Nucleus accumbens (tissue), 56 donors: ENCODE measurements at regions not wholly inside any gene's neighbourhood (a gene's known extent, or its start where the extent isn't known, plus 50 kb on each side); places are given as distances from the start of the nearest gene placed in this dataset.
A peak's percentile ranks its signal among the peaks of the same experiment; 100 is the strongest.

Experiments used
- DNase-seq, 56 donors: peaks; one replicate each; lab custom pipeline; 2025; lab: John Stamatoyannopoulos, UW

DNA sequence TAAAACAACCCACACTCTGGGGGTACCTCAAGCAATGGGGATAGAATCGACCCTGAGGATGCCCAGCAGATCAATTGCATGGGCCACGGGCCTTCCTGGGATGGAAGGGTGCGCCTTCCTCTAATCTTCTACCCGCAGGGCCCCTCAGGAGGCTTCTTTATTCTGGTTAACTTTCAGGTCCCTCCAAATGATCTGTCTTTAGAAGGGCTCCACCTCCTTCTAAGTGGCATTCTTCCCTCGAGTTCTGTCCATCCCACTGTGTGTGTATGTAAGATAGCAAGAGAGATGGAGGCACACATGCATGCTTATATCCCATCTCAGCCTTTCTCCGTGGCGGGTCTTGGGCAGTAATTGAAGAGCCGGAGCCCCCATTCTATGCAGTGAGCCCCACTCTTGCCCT lies 125.7 kb downstream of the MRM1 start:
- no peak for DNase-seq

DNA sequence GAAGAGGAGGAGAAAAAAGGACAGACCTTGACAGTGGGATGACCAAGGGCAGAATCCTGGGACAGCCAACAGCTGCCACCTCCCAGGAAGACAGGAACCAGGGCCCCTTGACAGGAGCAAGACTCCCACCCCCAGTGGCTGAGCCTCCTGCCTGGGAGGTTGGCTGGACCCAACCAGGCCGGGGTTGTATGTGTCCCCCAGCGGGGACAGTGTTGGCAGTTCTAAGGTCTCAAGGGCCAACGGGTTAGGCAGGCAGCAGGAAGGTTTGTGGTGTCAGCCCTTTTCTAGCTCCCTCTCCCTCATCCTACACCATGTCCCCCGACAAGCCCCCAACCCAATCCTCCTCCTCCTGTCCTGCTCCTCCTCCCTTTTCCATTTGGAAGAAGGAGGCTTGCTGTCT lies 126.2 kb downstream of the MRM1 start:
- DNase-seq = no peak

DNA sequence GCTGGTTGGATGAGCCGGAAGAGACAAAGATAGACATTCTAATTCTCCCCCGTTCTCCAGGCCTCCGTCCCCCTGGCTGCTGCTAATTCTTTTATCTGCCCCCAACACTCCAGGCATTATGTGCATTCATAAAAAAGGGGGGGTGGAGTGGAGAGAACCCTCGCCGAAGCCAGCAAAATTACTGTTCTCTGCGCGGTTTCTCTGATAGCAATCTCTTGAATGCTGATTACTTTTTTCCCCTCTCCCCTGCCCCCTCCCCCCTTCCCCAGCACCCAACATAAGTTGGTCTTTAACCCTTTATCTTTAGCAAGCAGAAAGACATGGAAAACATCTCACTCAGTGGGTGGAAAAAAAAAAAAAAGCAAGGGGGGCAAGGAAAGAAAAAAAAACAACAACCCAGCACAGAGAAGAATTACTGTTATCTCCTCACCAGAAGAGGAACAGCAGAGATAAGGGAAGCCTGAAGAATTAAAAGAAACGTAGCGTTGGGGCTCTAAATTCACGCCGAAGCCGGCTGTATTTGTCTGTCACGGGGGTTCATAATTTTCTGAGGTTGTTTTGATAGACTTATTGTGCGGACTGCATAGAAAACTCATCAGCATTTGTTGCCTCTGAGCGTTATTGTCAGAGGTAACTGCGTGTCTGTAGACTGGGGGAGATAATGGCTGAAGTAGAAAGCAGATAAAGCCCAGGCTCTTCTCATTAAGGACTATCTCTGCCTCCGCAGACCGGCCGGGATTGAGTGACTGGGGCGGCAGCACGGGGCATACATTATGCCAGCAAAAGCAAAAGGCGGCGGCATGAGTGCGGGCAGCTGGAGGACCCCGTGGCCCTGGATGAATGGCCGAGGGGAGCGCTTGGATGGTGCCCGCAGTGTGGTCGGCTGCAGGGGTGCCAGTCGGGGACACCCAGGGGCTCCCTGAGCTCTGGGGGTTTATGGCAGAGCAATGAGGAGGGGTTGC lies 126.9 kb downstream of the MRM1 start:
- no peak for DNase-seq

DNA sequence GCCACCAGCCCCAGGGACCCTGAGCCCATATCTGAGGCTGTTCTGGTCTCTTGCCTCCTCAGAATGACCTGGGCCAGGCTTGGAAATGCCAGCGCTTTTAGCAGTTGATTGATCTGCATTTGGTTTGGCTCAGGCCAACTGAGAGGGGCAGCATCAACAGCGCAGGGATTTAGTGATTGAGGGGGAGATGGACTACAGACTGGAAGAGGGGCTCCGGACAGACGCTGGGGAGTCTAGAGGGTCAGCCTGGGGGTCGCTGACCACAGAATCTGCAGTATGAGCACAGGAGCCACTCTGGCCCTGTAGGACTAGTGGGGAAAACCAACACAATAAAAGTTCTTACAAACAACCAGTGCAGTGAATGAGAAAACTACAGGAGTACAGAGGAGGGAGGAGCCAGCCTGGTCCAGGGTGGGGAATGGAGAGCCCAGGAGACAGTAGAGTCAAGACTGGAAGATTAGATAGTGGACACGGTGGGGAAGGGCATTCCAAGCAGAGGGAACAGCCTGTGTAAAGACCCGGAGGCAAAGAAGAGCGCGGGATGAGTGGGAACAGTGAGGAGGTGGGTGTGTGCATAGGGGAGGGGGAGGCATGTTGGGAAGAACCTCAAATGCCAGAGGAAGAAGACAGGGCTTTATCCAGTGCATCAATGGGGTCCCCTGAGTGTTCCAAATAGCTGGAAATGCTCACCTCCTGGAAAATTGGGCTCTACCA lies 128.9 kb downstream of the MRM1 start:
- DNase-seq = no peak

DNA sequence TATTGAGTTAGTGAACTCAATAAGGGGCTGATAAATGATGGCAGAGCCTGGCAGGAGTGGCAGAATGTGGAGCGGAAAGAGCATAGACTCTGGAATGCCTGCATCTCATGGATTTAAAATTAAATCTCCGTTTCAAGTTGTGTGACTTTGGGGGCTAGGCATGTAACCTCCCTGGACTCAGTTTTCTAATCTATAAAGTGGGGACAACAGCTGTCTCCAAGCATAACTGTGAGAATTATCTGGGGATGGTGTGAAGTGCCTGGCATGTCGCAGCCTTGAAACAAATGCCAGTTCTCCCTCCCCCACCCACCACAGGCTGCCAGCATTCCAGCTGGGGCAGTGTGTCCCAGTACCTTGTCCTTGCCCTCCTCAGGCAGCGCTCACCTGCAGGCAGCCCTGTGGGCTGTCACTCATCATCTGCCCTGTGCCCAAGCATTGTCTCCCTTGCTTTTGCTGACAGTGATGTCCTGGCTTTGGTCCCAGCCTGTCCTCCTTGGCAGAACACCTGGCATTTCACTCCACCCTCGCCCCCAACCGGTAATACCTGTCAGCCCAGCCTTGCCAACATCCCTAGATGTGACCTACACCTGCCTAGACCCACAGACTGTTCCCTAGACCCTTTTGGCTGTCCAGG lies 129.6 kb downstream of the MRM1 start:
- no peak for DNase-seq

DNA sequence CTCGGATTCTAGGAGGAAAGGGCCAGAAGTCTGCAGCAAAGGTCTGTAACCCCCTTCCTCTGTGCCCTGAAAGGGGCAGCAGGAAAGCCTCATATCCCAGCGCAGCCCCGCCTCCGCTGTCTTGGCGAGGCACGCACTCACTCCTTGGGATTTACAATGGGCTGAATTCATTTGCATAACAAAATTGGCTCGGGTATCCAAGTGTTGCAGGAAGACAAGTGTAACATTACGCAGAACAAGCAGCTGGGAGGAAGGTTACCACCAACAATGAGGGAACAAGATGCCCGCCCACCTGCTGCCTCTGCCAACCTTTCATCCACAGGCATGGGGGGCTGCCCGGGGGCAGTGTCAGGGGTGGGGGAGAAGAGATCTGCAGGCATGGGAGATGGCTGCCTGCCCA lies 130.4 kb downstream of the MRM1 start:
- no peak for DNase-seq

DNA sequence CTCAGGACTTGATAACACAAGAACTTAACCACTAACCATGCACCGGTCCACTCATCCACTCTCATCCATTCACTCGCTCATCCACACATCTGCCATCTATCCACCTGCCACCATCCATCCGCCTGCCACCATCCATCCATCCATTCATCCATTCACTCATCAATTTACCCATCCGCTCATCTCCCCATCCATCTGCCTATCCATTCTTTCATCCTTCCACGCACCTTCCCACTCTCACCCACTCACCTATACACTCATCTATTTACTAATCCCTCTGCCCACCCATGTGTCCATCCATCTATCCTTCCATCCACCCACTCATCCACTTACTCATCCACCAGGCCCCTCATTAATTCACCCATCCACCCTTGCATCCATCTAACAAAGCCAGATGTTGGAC lies 131.0 kb downstream of the MRM1 start:
- DNase-seq = no peak

DNA sequence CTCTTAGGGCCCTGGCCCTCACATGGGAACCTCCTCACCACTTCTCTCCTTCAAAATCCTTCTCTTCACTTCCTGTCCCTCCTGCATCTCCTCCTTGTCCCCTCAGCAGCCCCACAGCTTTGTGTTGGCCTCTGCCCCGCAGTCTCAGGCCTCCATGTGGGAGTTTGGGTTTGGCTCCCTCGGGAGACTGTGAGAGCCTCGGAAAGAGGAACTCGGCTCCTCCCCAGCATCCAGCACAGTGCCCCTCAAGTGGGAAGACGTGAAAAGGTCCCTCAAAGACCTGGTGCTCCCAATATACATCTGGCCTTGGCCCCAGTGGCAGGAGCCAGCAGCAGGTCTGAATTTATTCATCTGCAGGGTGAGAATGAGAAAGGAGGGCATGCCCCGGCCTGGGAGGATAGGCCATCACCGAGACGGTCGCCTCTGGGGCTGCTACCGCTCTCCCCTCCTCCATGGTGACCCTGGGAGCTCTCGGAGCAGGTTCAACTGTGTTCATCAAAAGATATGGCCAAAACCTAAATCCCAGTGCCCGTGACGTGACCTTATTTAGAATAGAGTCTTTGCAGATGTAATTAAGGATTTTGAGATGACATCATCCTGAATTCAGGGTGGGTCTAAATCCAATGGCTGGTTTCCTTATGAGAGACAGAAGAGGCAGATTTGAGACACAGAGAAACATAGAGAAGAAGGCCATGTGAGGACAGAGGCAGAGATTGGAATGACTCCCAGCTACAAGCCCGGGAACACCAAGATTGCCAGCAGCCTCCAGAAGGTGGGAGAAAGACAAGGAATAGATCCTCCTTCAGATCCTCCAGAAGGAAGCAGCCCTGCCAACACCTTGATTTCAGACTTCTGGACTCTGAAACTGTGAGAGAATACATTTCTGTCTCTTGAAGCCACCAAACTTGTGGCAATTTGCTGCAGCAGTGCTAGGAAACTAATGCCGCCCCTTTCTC lies 135.1 kb downstream of the MRM1 start:
- no peak for DNase-seq

DNA sequence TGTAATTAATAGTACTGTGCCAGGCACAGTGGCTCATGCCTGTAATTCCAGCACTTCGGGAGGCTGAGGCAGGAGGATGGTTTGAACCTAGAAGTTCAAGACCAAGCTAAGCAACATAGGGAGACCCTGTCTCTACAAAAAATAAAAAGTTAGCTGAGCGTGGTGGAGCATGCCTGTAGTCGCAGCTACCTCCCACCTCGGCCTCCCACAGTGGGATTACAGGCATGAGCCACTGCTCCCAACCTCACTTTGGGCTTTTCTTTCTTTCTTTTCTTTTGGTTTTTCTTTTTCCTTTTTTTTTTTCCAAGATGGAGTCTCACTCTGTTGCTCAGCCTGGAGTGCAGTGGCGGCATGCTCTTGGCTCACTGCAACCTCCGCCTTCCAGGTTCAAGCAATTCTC lies 137.8 kb downstream of the MRM1 start:
- no peak for DNase-seq

DNA sequence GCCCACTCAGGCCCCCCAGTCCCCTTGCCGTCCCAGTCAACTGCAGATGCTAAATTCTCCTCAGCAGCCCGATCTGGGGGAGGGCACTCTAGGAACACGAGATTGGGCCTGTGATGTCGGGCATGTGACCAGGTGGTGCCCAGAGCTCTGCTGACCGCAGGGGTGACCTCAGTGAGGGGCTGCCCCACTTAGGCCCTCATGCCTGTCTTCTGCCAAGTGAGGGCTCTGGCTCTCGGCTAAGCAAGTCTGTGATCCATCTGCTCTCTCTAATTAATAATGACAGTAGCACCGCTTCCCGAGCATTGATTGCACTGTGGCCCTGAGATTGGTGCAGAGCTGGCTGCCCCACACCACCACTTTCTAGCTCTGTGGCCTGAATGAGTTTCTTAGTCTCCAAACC lies 138.8 kb downstream of the MRM1 start:
- DNase-seq = no peak

DNA sequence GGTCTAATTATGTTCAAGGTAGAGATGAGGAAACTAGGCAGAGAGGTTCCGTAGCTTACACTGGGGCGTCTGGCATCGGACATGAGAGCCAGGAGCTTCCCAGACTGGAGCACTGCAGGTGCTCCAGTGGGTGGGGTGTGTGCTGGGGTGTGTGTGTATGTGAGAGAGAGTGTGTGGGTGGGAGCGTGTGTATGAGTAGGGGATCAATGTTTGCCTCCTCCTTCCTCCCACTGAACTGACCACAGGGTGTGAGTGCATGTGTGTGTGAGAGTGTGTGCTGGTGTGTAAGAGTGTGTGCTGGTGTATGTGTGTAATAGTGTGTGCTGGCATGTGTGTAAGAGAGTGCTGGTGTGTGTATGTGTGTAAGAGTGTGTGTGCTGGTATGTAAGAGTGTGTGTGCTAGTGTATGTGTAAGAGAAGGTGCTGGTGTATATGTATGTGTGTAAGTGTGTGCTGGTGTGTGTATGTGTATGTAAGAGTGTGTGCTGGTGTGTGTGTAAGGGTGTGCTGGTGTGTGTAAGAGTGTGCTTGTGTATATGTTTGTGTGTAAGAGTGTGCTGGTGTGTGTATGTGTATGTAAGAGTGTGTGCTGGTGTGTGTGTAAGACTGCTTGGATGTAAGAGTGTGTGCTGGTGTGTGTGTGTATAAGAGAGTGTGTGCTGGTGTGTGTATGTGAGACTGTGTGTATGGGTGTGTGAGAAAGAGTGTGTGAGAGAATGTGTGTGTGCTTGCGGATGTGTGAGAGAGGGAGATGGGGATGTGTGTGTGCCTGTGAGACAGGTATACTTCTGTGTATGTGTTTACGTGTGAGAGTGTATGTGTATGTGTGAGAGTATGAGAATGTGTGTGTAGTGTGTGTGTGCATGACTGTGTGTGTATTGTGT lies 139.9 kb downstream of the MRM1 start:
- DNase-seq = no peak

DNA sequence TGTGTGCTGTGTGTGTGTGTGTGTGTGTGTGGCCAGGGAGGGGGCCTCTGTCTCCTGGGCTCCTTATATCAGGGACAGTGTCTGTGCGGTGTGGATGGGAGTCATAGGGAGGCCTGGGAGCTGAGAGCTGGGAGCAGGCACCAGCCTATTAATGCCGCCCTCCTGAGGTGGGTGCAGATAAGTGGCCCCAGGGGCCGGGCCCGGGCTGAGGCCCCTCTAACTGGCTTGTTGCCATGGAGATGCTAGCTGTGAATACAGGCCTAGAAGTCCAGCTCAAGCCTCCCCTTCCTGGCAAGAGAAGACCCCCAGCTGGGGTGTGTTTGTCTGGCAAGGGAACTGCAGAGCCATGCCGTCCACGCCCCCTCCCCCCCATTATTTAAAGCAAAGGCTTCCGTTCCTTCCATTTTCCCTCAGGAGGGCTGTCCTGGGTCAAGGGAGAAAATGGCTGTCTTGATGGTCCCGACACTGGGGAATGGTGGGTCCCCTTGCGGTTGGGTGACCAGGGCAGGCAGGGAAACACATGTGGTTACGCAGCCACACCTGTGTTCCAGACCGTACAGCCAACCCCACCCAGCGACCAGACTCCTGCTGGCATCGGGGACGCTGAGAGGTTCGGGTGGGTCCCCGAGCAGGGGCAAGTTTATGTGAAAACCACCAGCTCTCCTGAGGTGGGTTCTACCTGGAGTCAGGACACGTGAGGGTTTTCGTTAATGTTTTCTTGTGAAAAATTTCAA lies 141.1 kb downstream of the MRM1 start:
- DNase-seq = no peak

DNA sequence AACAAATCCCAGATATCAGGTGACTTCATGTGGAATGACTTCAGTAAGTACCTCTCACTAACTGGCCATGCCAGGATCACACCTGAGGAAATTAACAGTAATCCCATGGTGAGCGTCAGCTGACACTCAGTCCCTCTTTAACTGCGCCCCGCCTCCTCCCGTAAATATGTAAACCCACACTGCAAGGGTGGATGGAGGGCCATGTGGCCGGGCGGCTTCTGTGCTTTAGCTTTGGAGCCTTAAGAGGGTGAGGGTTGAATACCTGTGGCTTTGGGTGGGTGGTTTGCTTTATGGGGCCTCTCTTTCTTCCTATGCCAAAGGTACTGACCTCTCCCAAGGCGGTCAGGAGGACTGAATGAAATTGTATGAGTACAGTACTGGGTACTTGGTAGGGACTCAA lies 141.7 kb downstream of the MRM1 start:
- DNase-seq = no peak

DNA sequence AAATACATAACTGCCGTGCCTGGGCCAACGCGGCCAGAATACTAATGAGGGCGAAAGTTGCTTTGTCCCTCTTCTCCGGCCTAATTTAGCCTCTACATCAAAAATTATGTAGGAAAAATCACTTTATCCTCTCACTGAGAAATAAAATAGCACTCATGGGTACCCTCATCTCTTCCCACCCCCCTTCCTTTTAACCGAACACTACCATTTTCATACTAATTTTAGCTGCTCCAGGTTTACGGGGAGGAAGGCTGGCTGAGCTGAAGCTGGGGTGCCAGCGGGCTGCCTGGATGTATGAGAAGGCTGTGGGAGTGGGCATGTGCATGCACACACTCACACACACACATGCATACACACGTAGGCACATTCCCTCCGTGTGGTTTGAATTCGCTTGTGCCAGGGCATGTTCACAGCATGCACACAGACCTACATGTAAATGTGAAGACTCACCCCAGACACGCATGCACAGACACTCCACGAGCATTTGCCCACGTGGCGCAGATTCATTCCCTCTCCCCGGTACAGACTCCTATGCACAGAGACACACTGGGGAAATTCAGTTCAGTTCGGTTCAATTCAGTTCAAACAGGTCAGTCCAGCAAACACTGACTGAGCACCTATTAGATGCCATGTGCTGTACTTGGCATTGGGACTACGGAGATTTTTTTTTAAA lies 145.1 kb downstream of the MRM1 start:
- DNase-seq = peak in 7 of 56 donors; percentile 4 to 18 (median 11)

DNA sequence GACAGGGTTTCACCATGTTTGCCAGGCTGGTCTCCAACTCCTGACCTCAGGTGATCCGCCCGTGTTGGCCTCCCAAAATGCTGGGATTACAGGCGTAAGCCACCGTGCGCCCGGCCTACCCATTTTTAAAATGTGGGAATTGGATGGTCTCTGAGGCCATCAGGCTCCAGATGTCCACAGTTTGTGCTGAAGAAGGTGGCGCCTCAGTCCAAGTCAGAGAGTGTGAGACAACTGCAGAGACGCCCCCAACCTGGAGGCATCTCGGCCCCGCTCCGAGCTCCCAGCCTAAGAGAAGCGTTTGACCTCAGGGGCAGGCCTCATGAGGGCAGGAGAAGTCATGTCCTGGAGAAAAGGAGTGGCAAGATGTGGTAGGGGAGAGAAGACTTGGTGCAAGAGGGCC lies 146.5 kb downstream of the MRM1 start:
- DNase-seq = no peak

DNA sequence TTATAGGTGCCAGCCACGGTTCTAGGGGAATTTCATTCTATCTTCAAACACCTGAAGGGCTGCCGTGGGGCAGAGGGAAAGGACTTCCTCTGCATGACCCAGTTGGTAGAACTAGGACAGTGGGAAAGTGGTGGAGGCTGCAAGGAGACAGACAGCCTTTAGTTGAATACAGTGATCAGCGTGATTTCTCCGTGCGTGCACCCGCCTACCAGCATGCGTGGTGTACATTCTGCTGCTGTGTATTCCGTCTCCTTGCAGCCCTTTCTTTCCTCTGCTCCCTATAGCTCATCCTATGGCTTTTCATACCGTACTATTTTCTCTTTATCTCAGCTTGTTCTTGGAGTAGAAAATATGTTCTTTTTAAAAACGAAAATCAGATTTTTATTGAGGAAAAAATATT lies 146.9 kb downstream of the MRM1 start:
- DNase-seq = no peak

DNA sequence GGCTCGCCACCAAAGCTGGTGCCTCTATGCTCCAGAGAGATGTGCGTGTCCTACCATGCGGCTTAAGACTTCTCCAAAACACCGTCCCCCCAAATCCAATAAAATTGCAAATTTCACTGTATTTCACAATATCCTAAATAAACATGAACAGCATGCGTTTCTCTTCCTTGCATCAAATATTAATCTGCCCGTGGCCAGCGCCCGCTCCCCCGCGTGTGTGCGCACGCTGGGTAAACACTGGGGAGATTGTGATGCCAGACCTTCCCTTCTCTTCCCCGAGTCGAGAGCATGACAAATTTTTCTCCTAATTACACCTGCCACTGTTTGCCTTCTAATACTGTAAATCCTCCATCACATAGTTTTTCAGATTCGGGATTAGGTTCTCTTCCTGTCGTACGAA lies 148.1 kb downstream of the MRM1 start:
- no peak for DNase-seq

DNA sequence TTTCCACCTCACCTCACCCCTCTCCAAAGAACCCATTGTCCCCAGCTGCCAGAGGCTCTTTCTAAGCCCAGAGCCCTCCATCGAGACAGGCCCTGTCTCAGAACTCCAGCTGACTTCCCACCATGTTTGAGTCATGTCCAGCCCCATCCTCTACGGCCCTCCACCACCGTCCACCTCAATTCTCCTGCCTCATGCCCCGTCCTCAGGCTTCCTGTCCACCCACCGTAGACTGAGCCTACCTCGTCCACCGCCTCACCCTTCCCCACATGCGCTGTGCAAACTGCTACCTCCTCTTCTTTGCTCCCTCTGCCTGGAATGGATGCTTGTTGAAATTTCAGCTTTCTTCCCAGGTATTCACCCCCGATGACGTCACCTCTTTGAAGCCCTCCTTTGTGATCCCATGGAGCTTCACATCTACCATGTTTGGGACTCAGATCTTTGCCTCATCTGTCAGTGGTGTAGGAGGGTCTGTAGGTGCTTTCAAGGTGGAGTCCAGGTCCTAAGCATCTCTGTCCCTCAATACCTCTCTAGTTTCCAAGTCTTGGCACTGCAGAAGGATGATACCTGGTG lies 149.0 kb downstream of the MRM1 start:
- DNase-seq = no peak
